Neural progenitor cell (in vitro differentiated cells): ENCODE measurements at regions not wholly inside any gene's neighbourhood (a gene's known extent, or its start where the extent isn't known, plus 50 kb on each side); places are given as distances from the start of the nearest gene placed in this dataset.

Experiments used
- DNase-seq: peaks from one replicate; pipeline ENCODE4 v3.0.0-alpha.2; 2016; ENCODE audit warnings: low spot score
- H2AFZ ChIP-seq: fragments of 200-600 bp; sonication (generic); replicated peaks from 2 replicates; pipeline ENCODE4 v1.6.1; 2016; ENCODE audit warnings: antibody characterized with exemption
- H3F3A ChIP-seq: fragments of 200-600 bp; sonication (generic); 2 replicates; pipeline ENCODE4 v1.6.1; 2016; ENCODE audit warnings: antibody characterized with exemption, low read depth
- H3K27ac ChIP-seq: fragments of 200-600 bp; sonication (generic); 2 replicates; pipeline ENCODE4 v1.5.1; 2016; ENCODE audit warnings: mild to moderate bottlenecking
- H3K27me3 ChIP-seq: fragments of 200-600 bp; sonication (generic); 2 replicates; pipeline ENCODE4 v1.6.1; 2016; ENCODE audit warnings: mild to moderate bottlenecking, moderate library complexity
- H3K36me3 ChIP-seq: fragments of 200-600 bp; sonication (generic); 2 replicates; pipeline ENCODE4 v1.5.1; 2016
- H3K4me1 ChIP-seq: fragments of 200-600 bp; sonication (generic); 2 replicates; pipeline ENCODE4 v1.6.1; 2016; ENCODE audit warnings: mixed run types
- H3K4me2 ChIP-seq: fragments of 200-600 bp; sonication (generic); 2 replicates; pipeline ENCODE4 v1.6.1; 2016
- H3K4me3 ChIP-seq: fragments of 200-600 bp; sonication (generic); 2 replicates; pipeline ENCODE4 v1.5.1; 2016
- H3K79me2 ChIP-seq: fragments of 200-600 bp; sonication (generic); 2 replicates; pipeline ENCODE4 v1.6.1; 2016; ENCODE audit warnings: low read depth
- H3K9ac ChIP-seq: fragments of 200-600 bp; sonication (generic); 2 replicates; pipeline ENCODE4 v1.6.1; 2016
- H3K9me3 ChIP-seq: fragments of 200-600 bp; sonication (generic); 2 replicates; pipeline ENCODE4 v1.5.1; 2016; ENCODE audit warnings: low read depth
- H4K20me1 ChIP-seq: fragments of 200-600 bp; sonication (generic); 2 replicates; pipeline ENCODE4 v1.6.1; 2016; ENCODE audit warnings: low read depth
- H3K27ac Mint-ChIP-seq: 3 replicates; pipeline ENCODE4 v1.8.0; 2021; ENCODE audit warnings: mixed read lengths
- H3K27me3 Mint-ChIP-seq: 2 replicates; pipeline ENCODE4 v1.8.0; 2022; ENCODE audit warnings: low read depth, mild to moderate bottlenecking, inconsistent platforms, moderate library complexity, mixed read lengths; ENCODE audit not compliant: insufficient read depth
- H3K36me3 Mint-ChIP-seq: 3 replicates; pipeline ENCODE4 v1.8.0; 2021; ENCODE audit warnings: mixed read lengths
- H3K4me1 Mint-ChIP-seq: 3 replicates; pipeline ENCODE4 v1.8.0; 2021; ENCODE audit warnings: mixed read lengths
- H3K4me3 Mint-ChIP-seq: 3 replicates; pipeline ENCODE4 v1.8.0; 2021; ENCODE audit warnings: mild to moderate bottlenecking, moderate library complexity, mixed read lengths
- H3K9me3 Mint-ChIP-seq: 3 replicates; pipeline ENCODE4 v1.8.0; 2020; ENCODE audit warnings: mixed read lengths
- CTCF ChIP-seq: fragments of 200-600 bp; sonication (generic); IDR thresholded peaks from 2 replicates; pipeline ENCODE4 v1.5.1; 2017; ENCODE audit warnings: antibody characterized with exemption, mild to moderate bottlenecking
- EZH2 ChIP-seq: fragments of 200-600 bp; sonication (generic); IDR thresholded peaks from 2 replicates; pipeline ENCODE4 v1.6.1; 2017; ENCODE audit warnings: antibody characterized with exemption, mild to moderate bottlenecking, moderate library complexity
- EZH2phosphoT487 ChIP-seq: fragments of 200-600 bp; sonication (generic); IDR thresholded peaks from 2 replicates; pipeline ENCODE4 v1.6.1; 2017; ENCODE audit warnings: antibody characterized with exemption

GRCh38 chr15:26461847-26462608 is 310.8 kb downstream of the GABRB3 start:
- H3K9ac ChIP-seq: no peak overlapping the region
- no peaks in the 10 kb centered on the region for H3K79me2 ChIP-seq
- Mint-ChIP-seq H3K9me3 (peaks cover 30% of the 10 kb centered on the region), H3K27me3 (peaks cover 5% of the 10 kb centered on the region), H3K4me3 (no peak overlapping the region), H3K4me1 (no peaks in the 10 kb centered on the region), H3K27ac (no peak overlapping the region), H3K36me3 (no peaks in the 10 kb centered on the region)
- H3K36me3 ChIP-seq: no peaks in the 10 kb centered on the region
- no peaks in the 10 kb centered on the region for H3F3A ChIP-seq
- H3K27me3 ChIP-seq: no peaks in the 10 kb centered on the region
- DNase-seq: no peak
- no peaks in the 10 kb centered on the region for H3K4me1 ChIP-seq
- H2AFZ ChIP-seq: no peak overlapping the region
- H3K9me3 ChIP-seq: no peaks in the 10 kb centered on the region
- H4K20me1 ChIP-seq: no peaks in the 10 kb centered on the region
- no peak overlapping the region for H3K4me2 ChIP-seq
- H3K27ac ChIP-seq: no peak overlapping the region
- H3K4me3 ChIP-seq: no peak overlapping the region
- TF ChIP-seq CTCF (no peak), EZH2 (no peak), EZH2phosphoT487 (no peak)

DNA sequence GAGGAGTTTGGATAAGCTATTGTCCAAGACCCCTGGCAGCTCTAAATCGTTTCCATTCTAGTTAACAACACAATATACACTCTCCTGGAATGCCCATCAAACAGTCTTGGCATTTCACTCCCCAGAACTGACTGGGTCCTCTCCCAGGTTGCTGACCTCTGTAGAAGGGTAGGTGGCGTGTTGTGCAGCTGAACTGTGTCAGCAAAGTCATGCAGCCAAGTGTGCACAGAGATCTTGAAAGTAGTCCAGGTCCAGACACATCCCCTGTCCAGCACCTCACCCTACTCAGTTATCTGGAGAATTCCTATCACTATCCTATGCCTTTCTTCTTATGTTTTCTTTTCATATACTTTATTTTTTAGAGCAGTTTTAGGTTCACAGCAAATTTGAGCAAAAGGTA is 312.7 kb downstream of the GABRB3 start:
- H3K9ac ChIP-seq: no peak overlapping the region
- H3K4me1 ChIP-seq: no peaks in the 10 kb centered on the region
- TF ChIP-seq EZH2 (no peak), CTCF (no peak), EZH2phosphoT487 (no peak)
- no peak overlapping the region for H3K4me2 ChIP-seq
- Mint-ChIP-seq H3K9me3 (peaks cover 23% of the 10 kb centered on the region), H3K27ac (no peak overlapping the region), H3K36me3 (no peaks in the 10 kb centered on the region), H3K4me1 (no peaks in the 10 kb centered on the region), H3K27me3 (peaks cover 5% of the 10 kb centered on the region), H3K4me3 (no peak overlapping the region)
- no peaks in the 10 kb centered on the region for H4K20me1 ChIP-seq
- H3K27ac ChIP-seq: no peak overlapping the region
- H3K36me3 ChIP-seq: no peaks in the 10 kb centered on the region
- no peaks in the 10 kb centered on the region for H3F3A ChIP-seq
- H3K4me3 ChIP-seq: no peak overlapping the region
- H3K79me2 ChIP-seq: no peaks in the 10 kb centered on the region
- no peaks in the 10 kb centered on the region for H3K27me3 ChIP-seq
- no peaks in the 10 kb centered on the region for H3K9me3 ChIP-seq
- no peak for DNase-seq
- H2AFZ ChIP-seq: no peak overlapping the region

DNA sequence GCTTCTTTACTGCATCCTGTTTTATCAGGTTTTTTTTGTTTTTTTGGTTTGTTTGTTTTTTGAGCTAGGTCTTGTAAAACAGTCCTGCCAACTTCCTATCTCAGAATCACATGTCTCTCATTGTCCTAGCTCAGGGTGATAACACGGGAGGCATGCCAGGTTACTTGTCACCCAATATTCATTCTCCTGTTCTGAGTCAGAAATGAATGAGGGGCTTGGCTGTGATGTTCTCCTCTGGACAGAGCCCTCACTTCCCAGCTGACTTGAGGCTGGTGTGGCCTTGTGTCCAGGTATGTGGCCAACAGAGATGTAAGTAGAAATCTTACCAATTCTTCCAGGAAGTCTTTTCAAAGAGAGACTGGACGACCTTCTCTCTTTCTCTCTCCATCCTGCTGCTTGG is 317.0 kb downstream of the GABRB3 start:
- Histone ChIP-seq H3K79me2 (no peaks in the 10 kb centered on the region), H2AFZ (no peak overlapping the region), H3K4me2 (no peak overlapping the region), H4K20me1 (no peaks in the 10 kb centered on the region), H3K27ac (no peak overlapping the region), H3K9ac (no peak overlapping the region), H3K9me3 (no peaks in the 10 kb centered on the region), H3K27me3 (no peaks in the 10 kb centered on the region), H3K4me3 (no peak overlapping the region), H3F3A (no peaks in the 10 kb centered on the region), H3K36me3 (no peaks in the 10 kb centered on the region), H3K4me1 (no peaks in the 10 kb centered on the region)
- DNase-seq: no peak
- H3K27me3 Mint-ChIP-seq: peaks cover 3% of the 10 kb centered on the region
- TF ChIP-seq EZH2 (no peak), CTCF (no peak), EZH2phosphoT487 (no peak)
- H3K36me3 Mint-ChIP-seq: no peaks in the 10 kb centered on the region
- H3K4me1 Mint-ChIP-seq: no peaks in the 10 kb centered on the region
- no peak overlapping the region for H3K4me3 Mint-ChIP-seq
- peaks cover 10% of the 10 kb centered on the region for H3K9me3 Mint-ChIP-seq
- H3K27ac Mint-ChIP-seq: no peak overlapping the region
